HepG2 (cell line): ENCODE measurements at regions not wholly inside any gene's neighbourhood (a gene's known extent, or its start where the extent isn't known, plus 50 kb on each side); places are given as distances from the start of the nearest gene placed in this dataset.

Experiments
- ATAC-seq: fragments of 200-7000 bp; cut with Tn5 transposase; 3 replicates; pipeline ENCODE4 v1.9.1; 2020; ENCODE audit warnings: mild to moderate bottlenecking, moderate library complexity
- BruUV-seq: library from RNA; stranded (reverse); fragments of 400-500 nt; replicated peaks from 2 replicates; lab custom pipeline; 2021; lab: Mats Ljungman, UMichigan
- CTCF ChIA-PET: fragments of 300-600 bp; formaldehyde crosslinking; extraction: SDS; loops from one replicate; lab custom pipeline; 2021; ENCODE audit warnings: low total read pairs, inconsistent platforms, low intra/inter-chr PET ratio; lab: Yijun Ruan, JAX
- POLR2A ChIA-PET: fragments of 350-600 bp; sonication (Branson Sonifier 250); formaldehyde crosslinking; loops from one replicate; lab custom pipeline; 2020; ENCODE audit warnings: antibody characterized with exemption, inconsistent platforms; lab: Yijun Ruan, JAX
- DNase-seq: peaks from one replicate; pipeline ENCODE4 v3.0.0-alpha.2; 2015; ENCODE audit warnings: low spot score
- FAIRE-seq: peaks from 3 replicates; lab custom pipeline; 2011; peaks lifted over from hg19 to GRCh38; lab: Jason Lieb, UNC
- H2AFZ ChIP-seq: one replicate; pipeline ENCODE4 v1.6.1; 2011; ENCODE audit warnings: low read length, inconsistent platforms
- H3K27ac ChIP-seq: fragments of 300-600 bp; 3 replicates; pipeline ENCODE4 v1.8.0; 2011; ENCODE audit warnings: mixed run types, mild to moderate bottlenecking, mixed read lengths, low read length, inconsistent platforms; ENCODE audit not compliant: insufficient read depth; ENCODE audit errors: extremely low read length
- H3K27me3 ChIP-seq, 2 experiments: fragments of 200-600 bp in 1 of 2; 2 replicates in 1 of 2; 3 replicates in 1 of 2; pipeline versions ENCODE4 v1.6.0 to v1.8.0; 2011; ENCODE audit warnings: low read length in 2 of 2, mild to moderate bottlenecking in 2 of 2, moderate library complexity in 2 of 2, inconsistent platforms in 1 of 2; ENCODE audit not compliant: insufficient read depth in 2 of 2, control insufficient read depth in 1 of 2
- H3K36me3 ChIP-seq, 2 experiments: fragments of 200-600 bp in 1 of 2; replicated peaks in 1 of 2; 2 replicates in 1 of 2; 3 replicates in 1 of 2; pipeline versions ENCODE4 v1.5.1 to v1.8.0; 2011; ENCODE audit warnings: low read length in 2 of 2, inconsistent platforms in 1 of 2; ENCODE audit not compliant: insufficient read depth in 2 of 2, control insufficient read depth in 1 of 2
- H3K4me1 ChIP-seq: 2 replicates; pipeline ENCODE4 v1.5.1; 2012; ENCODE audit warnings: low read length, inconsistent platforms; ENCODE audit not compliant: insufficient read depth
- H3K4me2 ChIP-seq: 2 replicates; pipeline ENCODE4 v1.6.0; 2011; ENCODE audit warnings: low read depth, low read length, inconsistent platforms
- H3K4me3 ChIP-seq, 3 experiments: fragments of 200-600 bp in 1 of 3; sonication (generic), shearing (Covaris generic) in 1 of 3; replicated peaks in 1 of 3; 2 replicates each; pipeline ENCODE4 v1.5.1; 2011 to 2016; ENCODE audit warnings: low read length in 3 of 3, inconsistent platforms in 2 of 3, low read depth in 2 of 3, mild to moderate bottlenecking in 2 of 3, control low read depth in 1 of 3, mixed read lengths in 1 of 3; ENCODE audit not compliant: insufficient read depth in 1 of 3
- H3K79me2 ChIP-seq: one replicate; pipeline ENCODE4 v1.6.1; 2011; ENCODE audit warnings: low read length, inconsistent platforms; ENCODE audit not compliant: insufficient read depth
- H3K9ac ChIP-seq: 2 replicates; pipeline ENCODE4 v1.6.0; 2011; ENCODE audit warnings: mild to moderate bottlenecking, low read depth, low read length, inconsistent platforms; ENCODE audit not compliant: insufficient read depth
- H3K9me3 ChIP-seq: 2 replicates; pipeline ENCODE4 v1.5.1; 2012; ENCODE audit warnings: mild to moderate bottlenecking, low read length
- H4K20me1 ChIP-seq: 2 replicates; pipeline ENCODE4 v1.6.0; 2011; ENCODE audit warnings: inconsistent platforms, mild to moderate bottlenecking, low read length, moderate library complexity; ENCODE audit not compliant: insufficient read depth
- MLXIP ChIP-seq: sonication (generic); formaldehyde crosslinking; IDR thresholded peaks from 2 replicates; pipeline ENCODE4 v1.9.0; 2021; ENCODE audit warnings: missing genetic modification reagents, borderline replicate concordance
- STAT6 ChIP-seq: sonication (generic); formaldehyde crosslinking; IDR thresholded peaks from 2 replicates; pipeline ENCODE4 v1.4.0; 2020; ENCODE audit warnings: missing genetic modification reagents, mild to moderate bottlenecking, borderline replicate concordance
- TRAFD1 ChIP-seq: sonication (generic); formaldehyde crosslinking; IDR thresholded peaks from 2 replicates; pipeline ENCODE4 v1.5.1; 2020; ENCODE audit warnings: missing genetic modification reagents, mild to moderate bottlenecking, borderline replicate concordance
- ZBTB3 ChIP-seq: sonication (generic); formaldehyde crosslinking; IDR thresholded peaks from 2 replicates; pipeline ENCODE4 v1.4.0; 2020; ENCODE audit warnings: low read depth, mild to moderate bottlenecking, moderate library complexity, missing genetic modification reagents, borderline replicate concordance
- whole genome bisulfite sequencing: methylation state at CpG from one replicate; pipeline ENCODE4 v1.1.6; 2017; ENCODE audit warnings: low lambda C conversion rate; 5-methylcytosine and 5-hydroxymethylcytosine counted together
- in situ Hi-C: cut with HindIII; loops from 2 replicates; pipeline ENCODE4 v1.10.0; 2017; ENCODE audit warnings: low pct_unique_long_range_greater_than_20kb; ENCODE audit not compliant: extremely low pct_ligation_motif_present
- intact Hi-C: fragments of 100-400 bp; cut with micrococcal nuclease; formaldehyde crosslinking; loops from one replicate; pipeline ENCODE4 v1.10.0; 2022; ENCODE audit not compliant: unreplicated experiment

- no peak for TF ChIP-seq ZBTB3
- TF ChIP-seq TRAFD1 (CRISPR knock-in tag) = no peak
Measured at GRCh38 chr2:185484602-185485001, 254.0 kb upstream of the FSIP2 start (continued).

- DNase-seq = no peak
- ChIA-PET POLR2A (no interaction called here), CTCF (no interaction called here)
- 0% methylated on average over 1 of the region's 1 CpG for WGBS
- BruUV-seq = no TSS peak
- no peak for TF ChIP-seq MLXIP (CRISPR knock-in tag)
- no peak for TF ChIP-seq STAT6 (CRISPR knock-in tag)
- Histone ChIP-seq H3K27ac (no peak overlapping the region), H3K4me1 (no peaks in the 10 kb centered on the region), H3K36me3 (no peaks in the 10 kb centered on the region), H3K9ac (no peak overlapping the region), H3K79me2 (no peaks in the 10 kb centered on the region), H3K27me3 (no peaks in the 10 kb centered on the region), H3K4me3 (no peak overlapping the region), H4K20me1 (no peaks in the 10 kb centered on the region), H3K9me3 (peaks cover 57% of the 10 kb centered on the region), H3K4me2 (no peak overlapping the region), H2AFZ (no peak overlapping the region)
- FAIRE-seq = no peak
- no peak for ATAC-seq
- intact Hi-C loops = no loop called here
- in situ Hi-C loops = no loop called here
Measured at GRCh38 chr2:185502351-185502750, 236.3 kb upstream of the FSIP2 start.
